H1 (cell line): ENCODE measurements at regions not wholly inside any gene's neighbourhood (a gene's known extent, or its start where the extent isn't known, plus 50 kb on each side); places are given as distances from the start of the nearest gene placed in this dataset.

ENCODE experiments used
- EGR1 ChIP-seq: IDR thresholded peaks from 2 replicates; pipeline ENCODE4 v1.6.1; 2011; ENCODE audit warnings: low read depth, low read length, borderline replicate concordance
- EZH2 ChIP-seq: fragments of 200-600 bp; sonication (generic); IDR thresholded peaks from 2 replicates; pipeline ENCODE4 v1.7.1; 2012; ENCODE audit warnings: low read depth, mild to moderate bottlenecking, moderate library complexity, low read length, inconsistent platforms; ENCODE audit not compliant: severe bottlenecking
- RAD21 ChIP-seq, 2 experiments: IDR thresholded peaks in 1 of 2; conservative IDR thresholded peaks in 1 of 2; 2 replicates each; pipeline ENCODE4 v1.6.1; 2011; ENCODE audit warnings: low read depth in 2 of 2, low read length in 2 of 2, improper control_type of control experiment in 1 of 2, inconsistent platforms in 1 of 2, mild to moderate bottlenecking in 1 of 2, moderate library complexity in 1 of 2
- TF ChIP-seq, protein P1 (sequence below), 3 experiments: IDR thresholded peaks; 1 replicate in 2 of 3; 2 replicates in 1 of 3; pipeline versions ENCODE4 v1.5.1 to v1.6.1; 2011; ENCODE audit warnings: low read length in 3 of 3, mild to moderate bottlenecking in 3 of 3, inconsistent platforms in 2 of 3, low read depth in 1 of 3, moderate library complexity in 1 of 3; ENCODE audit not compliant: insufficient read depth in 1 of 3; ENCODE audit errors: control extremely low read depth in 1 of 3
- TF ChIP-seq, protein P2 (sequence below): IDR thresholded peaks from 2 replicates; pipeline ENCODE4 v1.6.1; 2011; ENCODE audit warnings: low read length, improper control_type of control experiment

DNA sequence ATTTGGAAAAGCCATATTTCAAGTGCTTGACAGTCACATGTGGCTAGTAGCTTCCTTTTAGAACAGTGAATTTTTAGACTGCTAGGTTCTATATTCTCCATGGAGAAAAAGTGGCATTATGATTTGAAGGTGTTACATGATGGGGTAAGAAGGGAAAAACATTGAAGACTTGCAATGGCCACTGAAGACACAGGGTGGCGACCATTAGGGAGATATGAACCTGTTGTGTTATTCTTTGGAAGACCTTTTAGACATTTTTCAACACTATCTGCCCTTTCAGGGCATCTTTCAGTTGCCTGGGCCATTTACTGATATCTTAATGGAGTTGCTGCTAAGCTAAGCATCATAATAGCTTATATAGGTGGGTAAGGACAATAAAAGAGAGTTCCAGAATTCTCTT is 1387.2 kb downstream of the SUCLG1 start:
- TF ChIP-seq, protein P1, sequence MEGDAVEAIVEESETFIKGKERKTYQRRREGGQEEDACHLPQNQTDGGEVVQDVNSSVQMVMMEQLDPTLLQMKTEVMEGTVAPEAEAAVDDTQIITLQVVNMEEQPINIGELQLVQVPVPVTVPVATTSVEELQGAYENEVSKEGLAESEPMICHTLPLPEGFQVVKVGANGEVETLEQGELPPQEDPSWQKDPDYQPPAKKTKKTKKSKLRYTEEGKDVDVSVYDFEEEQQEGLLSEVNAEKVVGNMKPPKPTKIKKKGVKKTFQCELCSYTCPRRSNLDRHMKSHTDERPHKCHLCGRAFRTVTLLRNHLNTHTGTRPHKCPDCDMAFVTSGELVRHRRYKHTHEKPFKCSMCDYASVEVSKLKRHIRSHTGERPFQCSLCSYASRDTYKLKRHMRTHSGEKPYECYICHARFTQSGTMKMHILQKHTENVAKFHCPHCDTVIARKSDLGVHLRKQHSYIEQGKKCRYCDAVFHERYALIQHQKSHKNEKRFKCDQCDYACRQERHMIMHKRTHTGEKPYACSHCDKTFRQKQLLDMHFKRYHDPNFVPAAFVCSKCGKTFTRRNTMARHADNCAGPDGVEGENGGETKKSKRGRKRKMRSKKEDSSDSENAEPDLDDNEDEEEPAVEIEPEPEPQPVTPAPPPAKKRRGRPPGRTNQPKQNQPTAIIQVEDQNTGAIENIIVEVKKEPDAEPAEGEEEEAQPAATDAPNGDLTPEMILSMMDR (IDR thresholded peaks at IDR 0.05; ENCODE audit: control extremely low read depth in 1 of 3, insufficient read depth in 1 of 3, low read depth in 1 of 3, low read length in 3 of 3), result peak in 1 of 3 experiments; percentile 42; a peak in 1 of 4 replicates
- TF ChIP-seq EZH2, result no peak
- peak; percentile 25 to 42 for TF ChIP-seq RAD21 (IDR thresholded peaks at IDR 0.05 in 1 of 2, conservative IDR thresholded peaks at IDR 0.05 in 1 of 2; ENCODE audit: low read depth in 2 of 2, low read length in 2 of 2)
- TF ChIP-seq, protein P2, sequence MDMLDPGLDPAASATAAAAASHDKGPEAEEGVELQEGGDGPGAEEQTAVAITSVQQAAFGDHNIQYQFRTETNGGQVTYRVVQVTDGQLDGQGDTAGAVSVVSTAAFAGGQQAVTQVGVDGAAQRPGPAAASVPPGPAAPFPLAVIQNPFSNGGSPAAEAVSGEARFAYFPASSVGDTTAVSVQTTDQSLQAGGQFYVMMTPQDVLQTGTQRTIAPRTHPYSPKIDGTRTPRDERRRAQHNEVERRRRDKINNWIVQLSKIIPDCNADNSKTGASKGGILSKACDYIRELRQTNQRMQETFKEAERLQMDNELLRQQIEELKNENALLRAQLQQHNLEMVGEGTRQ, result no peak
- no peak for TF ChIP-seq EGR1
